ENCODE measurements at regions not wholly inside any gene's neighbourhood (a gene's known extent, or its start where the extent isn't known, plus 50 kb on each side); places are given as distances from the start of the nearest gene placed in this dataset.

GRCh38 chr14:71675900-71676287, 256.3 kb upstream of the RGS6 start:
- TF ChIP-seq POLR2A (IDR thresholded peaks at IDR 0.05; ENCODE audit: extremely low read depth, insufficient read length) = no peak
- TF ChIP-seq CTCF (IDR thresholded peaks at IDR 0.05; ENCODE audit: low read depth, low read length) = no peak
- TF ChIP-seq MAX (IDR thresholded peaks at IDR 0.05; ENCODE audit: low read depth, low read length) = no peak

Measured in NB4 (cell line).